GM12878 (cell line): ENCODE measurements at regions not wholly inside any gene's neighbourhood (a gene's known extent, or its start where the extent isn't known, plus 50 kb on each side); places are given as distances from the start of the nearest gene placed in this dataset.

Source experiments
- ATAC-seq: fragments of 200-7000 bp; cut with Tn5 transposase; 3 replicates; pipeline ENCODE4 v1.9.1; 2020; ENCODE audit warnings: mild to moderate bottlenecking, moderate library complexity
- BruUV-seq: library from RNA; stranded (reverse); fragments of 400-500 nt; replicated peaks from 2 replicates; lab custom pipeline; 2021; lab: Mats Ljungman, UMichigan
- CTCF ChIA-PET: fragments of 300-600 bp; sonication (Branson Sonifier 250); formaldehyde crosslinking; extraction: SDS; loops from one replicate; lab custom pipeline; 2021; ENCODE audit warnings: inconsistent platforms; lab: Yijun Ruan, JAX
- POLR2A ChIA-PET: fragments of 350-600 bp; formaldehyde crosslinking; extraction: SDS; loops from one replicate; lab custom pipeline; 2021; ENCODE audit warnings: inconsistent platforms; lab: Charles Lee
- RAD21 ChIA-PET: fragments of 300-600 bp; sonication (Branson Sonifier 250); formaldehyde crosslinking; loops from one replicate; lab custom pipeline; 2023; ENCODE audit warnings: antibody characterized with exemption; ENCODE audit not compliant: unreplicated experiment; lab: Charles Lee
- SMC1A ChIA-PET: fragments of 300-600 bp; sonication (Branson Sonifier 250); formaldehyde crosslinking; loops from one replicate; lab custom pipeline; 2023; ENCODE audit not compliant: unreplicated experiment, uncharacterized antibody; lab: Charles Lee
- DNase-seq: peaks from one replicate; pipeline ENCODE4 v3.0.0-alpha.2; 2011; ENCODE audit warnings: low read depth, low spot score
- FAIRE-seq: peaks from 3 replicates; lab custom pipeline; 2011; peaks lifted over from hg19 to GRCh38; lab: Jason Lieb, UNC
- H2AFZ ChIP-seq: 2 replicates; pipeline ENCODE4 v1.6.0; 2011; ENCODE audit warnings: low read depth, low read length, control low read depth; ENCODE audit not compliant: control insufficient read depth
- H3K27ac ChIP-seq: 2 replicates; pipeline ENCODE4 v1.5.1; 2011; ENCODE audit warnings: control low read depth; ENCODE audit not compliant: control insufficient read depth, insufficient read depth
- H3K27me3 ChIP-seq, 2 experiments: replicated peaks in 1 of 2; 2 replicates each; pipeline versions ENCODE4 v1.6.0 to v1.6.1; 2011; ENCODE audit warnings: low read length in 1 of 2; ENCODE audit not compliant: control insufficient read depth in 2 of 2, insufficient read depth in 2 of 2
- H3K36me3 ChIP-seq, 2 experiments: 2 replicates each; pipeline ENCODE4 v1.5.1; 2011; ENCODE audit warnings: low read length in 1 of 2; ENCODE audit not compliant: control insufficient read depth in 2 of 2, insufficient read depth in 2 of 2
- H3K4me1 ChIP-seq: 2 replicates; pipeline ENCODE4 v1.6.1; 2011; ENCODE audit warnings: mild to moderate bottlenecking, low read length, moderate library complexity, mixed read lengths; ENCODE audit not compliant: control insufficient read depth, insufficient read depth
- H3K4me2 ChIP-seq: 2 replicates; pipeline ENCODE4 v1.6.0; 2011; ENCODE audit warnings: control low read depth; ENCODE audit not compliant: control insufficient read depth, insufficient read depth
- H3K4me3 ChIP-seq: fragments of 200-600 bp; sonication (generic); 2 replicates; pipeline ENCODE4 v1.5.1; 2016
- H3K79me2 ChIP-seq: 2 replicates; pipeline ENCODE4 v1.6.0; 2011; ENCODE audit warnings: low read length; ENCODE audit not compliant: control insufficient read depth, insufficient read depth
- H3K9ac ChIP-seq: 2 replicates; pipeline ENCODE4 v1.8.0; 2011; ENCODE audit warnings: low read length, control low read depth, mixed read lengths; ENCODE audit not compliant: control insufficient read depth, insufficient read depth
- H3K9me3 ChIP-seq: replicated peaks from 3 replicates; pipeline ENCODE4 v1.5.1; 2011; ENCODE audit warnings: mild to moderate bottlenecking, low read length; ENCODE audit not compliant: control insufficient read depth, insufficient read depth
- H4K20me1 ChIP-seq: 2 replicates; pipeline ENCODE4 v1.6.0; 2011; ENCODE audit not compliant: control insufficient read depth, insufficient read depth
- ATF7 ChIP-seq: fragments of 450-650 bp; IDR thresholded peaks from 2 replicates; pipeline ENCODE4 v1.6.1; 2016; ENCODE audit warnings: low read depth, mild to moderate bottlenecking
- BHLHE40 ChIP-seq, 2 experiments: fragments of 450-650 bp in 1 of 2; IDR thresholded peaks; 2 replicates each; pipeline ENCODE4 v1.6.1; 2011 to 2017; ENCODE audit warnings: low read depth in 2 of 2, borderline replicate concordance in 1 of 2, improper control_type of control experiment in 1 of 2, low read length in 1 of 2, mild to moderate bottlenecking in 1 of 2
- CBX3 ChIP-seq: fragments of 200-600 bp; sonication (generic); IDR thresholded peaks from 2 replicates; pipeline ENCODE4 v1.6.1; 2016; ENCODE audit warnings: low read depth, borderline replicate concordance
- E4F1 ChIP-seq: fragments of 450-650 bp; IDR thresholded peaks from 2 replicates; pipeline ENCODE4 v1.6.1; 2018; ENCODE audit warnings: borderline replicate concordance, mild to moderate bottlenecking; ENCODE audit not compliant: partially characterized antibody
- ESRRA ChIP-seq: IDR thresholded peaks from 2 replicates; pipeline ENCODE4 v1.6.1; 2012; ENCODE audit warnings: mild to moderate bottlenecking, low read length, improper control_type of control experiment
- FOXM1 ChIP-seq: IDR thresholded peaks from 2 replicates; pipeline ENCODE4 v1.6.1; 2012; ENCODE audit warnings: low read depth, mild to moderate bottlenecking, inconsistent platforms, low read length, moderate library complexity
- JUND ChIP-seq: IDR thresholded peaks from 2 replicates; pipeline ENCODE4 v1.6.1; 2012; ENCODE audit warnings: low read depth, mild to moderate bottlenecking, low read length, improper control_type of control experiment, moderate library complexity
- MEF2A ChIP-seq: IDR thresholded peaks from 2 replicates; pipeline ENCODE4 v1.6.1; 2011; ENCODE audit warnings: low read depth, mild to moderate bottlenecking, low read length, moderate library complexity; ENCODE audit not compliant: insufficient read depth
- NRF1 ChIP-seq: conservative IDR thresholded peaks from 2 replicates; pipeline ENCODE4 v1.6.1; 2011; ENCODE audit warnings: mild to moderate bottlenecking, low read depth, low read length, improper control_type of control experiment
- PAX8 ChIP-seq: fragments of 450-650 bp; IDR thresholded peaks from 2 replicates; pipeline ENCODE4 v1.6.1; 2017; ENCODE audit warnings: mild to moderate bottlenecking, moderate library complexity
- SREBF1 ChIP-seq: IDR thresholded peaks from 2 replicates; pipeline ENCODE4 v1.6.1; 2012; ENCODE audit warnings: mild to moderate bottlenecking, low read length
- ZBTB40 ChIP-seq: fragments of 450-650 bp; IDR thresholded peaks from 2 replicates; pipeline ENCODE4 v1.6.1; 2016; ENCODE audit warnings: mild to moderate bottlenecking, moderate library complexity, borderline replicate concordance
- WGBS: methylation state at CpG from one replicate; pipeline ENCODE4 v1.1.6; 2016; ENCODE audit warnings: low lambda C conversion rate; ENCODE audit not compliant: insufficient replicate concordance, insufficient coverage; ENCODE audit errors: missing lambda C conversion rate; 5-methylcytosine and 5-hydroxymethylcytosine counted together
- in situ Hi-C: fragments of 300-500 bp; cut with MboI; formaldehyde crosslinking; loops from 9 replicates; pipeline ENCODE4 v1.14.3; 2018; ENCODE audit warnings: mixed read lengths
- intact Hi-C: fragments of 100-400 bp; cut with micrococcal nuclease; formaldehyde crosslinking; loops from one replicate; pipeline ENCODE4 v1.14.2; 2022; ENCODE audit not compliant: unreplicated experiment
- TF ChIP-seq, protein P1 (sequence below): fragments of 450-650 bp; IDR thresholded peaks from 2 replicates; pipeline ENCODE4 v1.6.1; 2016; ENCODE audit warnings: mild to moderate bottlenecking

GRCh38 chr3:106217745-106218144 lies 348.9 kb upstream of the CBLB start (continued):
- TF ChIP-seq BHLHE40 (IDR thresholded peaks at IDR 0.05; ENCODE audit: borderline replicate concordance in 1 of 2, low read depth in 2 of 2, low read length in 1 of 2) (no peak), ESRRA (no peak), CBX3 (no peak), MEF2A (no peak), ATF7 (no peak), NRF1 (no peak), ZBTB40 (no peak), FOXM1 (no peak)
- TF ChIP-seq, protein P1, sequence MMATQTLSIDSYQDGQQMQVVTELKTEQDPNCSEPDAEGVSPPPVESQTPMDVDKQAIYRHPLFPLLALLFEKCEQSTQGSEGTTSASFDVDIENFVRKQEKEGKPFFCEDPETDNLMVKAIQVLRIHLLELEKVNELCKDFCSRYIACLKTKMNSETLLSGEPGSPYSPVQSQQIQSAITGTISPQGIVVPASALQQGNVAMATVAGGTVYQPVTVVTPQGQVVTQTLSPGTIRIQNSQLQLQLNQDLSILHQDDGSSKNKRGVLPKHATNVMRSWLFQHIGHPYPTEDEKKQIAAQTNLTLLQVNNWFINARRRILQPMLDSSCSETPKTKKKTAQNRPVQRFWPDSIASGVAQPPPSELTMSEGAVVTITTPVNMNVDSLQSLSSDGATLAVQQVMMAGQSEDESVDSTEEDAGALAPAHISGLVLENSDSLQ = no peak

GRCh38 chr3:106227068-106227467 lies 358.3 kb upstream of the CBLB start:
- ChIA-PET RAD21 (no interaction called here), POLR2A (no interaction called here), CTCF (no interaction called here), SMC1A (no interaction called here)
- no peak for FAIRE-seq
- H4K20me1 ChIP-seq = no peaks in the 10 kb centered on the region
- H3K9ac ChIP-seq = no peak overlapping the region
- H3K4me1 ChIP-seq = no peaks in the 10 kb centered on the region
- DNase-seq = no peak
- TF ChIP-seq E4F1 (no peak), JUND (no peak), PAX8 (no peak), SREBF1 (no peak)
- 98% methylated on average over 3 of the region's 3 CpGs for WGBS
- in situ Hi-C loops (no loop called here), intact Hi-C loops (no loop called here)
- no peaks in the 10 kb centered on the region for H3K79me2 ChIP-seq
- H3K27me3 ChIP-seq = no peaks in the 10 kb centered on the region
- no peak for ATAC-seq
- H2AFZ ChIP-seq = no peak overlapping the region
- no TSS peak for BruUV-seq
- peaks cover 16% of the 10 kb centered on the region for H3K9me3 ChIP-seq
- H3K27ac ChIP-seq = no peak overlapping the region
- no peak overlapping the region for H3K4me2 ChIP-seq
- no peaks in the 10 kb centered on the region for H3K36me3 ChIP-seq
- no peak overlapping the region for H3K4me3 ChIP-seq
